Stimulated activated CD4-positive, alpha-beta T cell treated with anti-CD3 and anti-CD28 coated beads, Interleukin-1b, Interleukin-23, amount 100 ng/mL, for 4 hours (primary cell): ENCODE measurements at regions not wholly inside any gene's neighbourhood (a gene's known extent, or its start where the extent isn't known, plus 50 kb on each side); places are given as distances from the start of the nearest gene placed in this dataset.

Experiments
- DNase-seq, 2 donors: peaks; one replicate each; pipeline ENCODE4 v3.0.0-alpha.2; 2020; ENCODE audit warnings: low read depth in 2 of 2

- no peak for DNase-seq
Observed at GRCh38 chr19:30743702-30744101, 371.5 kb downstream of the ZNF536 start.

- DNase-seq = no peak
Observed at GRCh38 chr19:30743011-30743410, 370.8 kb downstream of the ZNF536 start.

GRCh38 chr19:30742406-30742938 is 370.3 kb downstream of the ZNF536 start:
- no peak for DNase-seq

GRCh38 chr19:30741566-30741965 is 369.4 kb downstream of the ZNF536 start:
- no peak for DNase-seq

- DNase-seq = no peak
Observed at GRCh38 chr19:30739394-30739793, 367.2 kb downstream of the ZNF536 start.

GRCh38 chr19:30738047-30738446 is 365.9 kb downstream of the ZNF536 start:
- no peak for DNase-seq

GRCh38 chr19:30734669-30735068 is 362.5 kb downstream of the ZNF536 start:
- no peak for DNase-seq

GRCh38 chr19:30733826-30734550 is 361.8 kb downstream of the ZNF536 start:
- DNase-seq = no peak

GRCh38 chr19:30731591-30731990 is 359.4 kb downstream of the ZNF536 start:
- DNase-seq = no peak

- DNase-seq = no peak
Observed at GRCh38 chr19:30729451-30729850, 357.3 kb downstream of the ZNF536 start.

GRCh38 chr19:30722761-30723160 is 350.6 kb downstream of the ZNF536 start:
- no peak for DNase-seq

GRCh38 chr19:30722186-30722585 is 350.0 kb downstream of the ZNF536 start:
- DNase-seq = no peak

GRCh38 chr19:30719999-30720345 is 347.8 kb downstream of the ZNF536 start:
- no peak for DNase-seq

GRCh38 chr19:30719189-30719998 is 347.2 kb downstream of the ZNF536 start:
- no peak for DNase-seq

- DNase-seq = no peak
Observed at GRCh38 chr19:30718707-30719106, 346.5 kb downstream of the ZNF536 start.

- no peak for DNase-seq
Observed at GRCh38 chr19:30718014-30718413, 345.8 kb downstream of the ZNF536 start.

- no peak for DNase-seq
Observed at GRCh38 chr19:30717381-30717780, 345.2 kb downstream of the ZNF536 start.

GRCh38 chr19:30712431-30713337 is 340.5 kb downstream of the ZNF536 start:
- no peak for DNase-seq

- no peak for DNase-seq
Observed at GRCh38 chr19:30711826-30712225, 339.6 kb downstream of the ZNF536 start.

GRCh38 chr19:30711296-30711695 is 339.1 kb downstream of the ZNF536 start:
- DNase-seq = no peak

GRCh38 chr19:30710721-30711120 is 338.5 kb downstream of the ZNF536 start:
- DNase-seq = no peak
